Activated T-cell treated with anti-CD3 and anti-CD28 coated beads for 24 hours (primary cell): ENCODE measurements at regions not wholly inside any gene's neighbourhood (a gene's known extent, or its start where the extent isn't known, plus 50 kb on each side); places are given as distances from the start of the nearest gene placed in this dataset.

Experiments used
- DNase-seq: peaks from one replicate; pipeline ENCODE4 v3.0.0-alpha.2; 2020; ENCODE audit warnings: low read depth

- DNase-seq, result no peak
Observed at GRCh38 chr2:234596696-234597575, 100.1 kb upstream of the ARL4C start.

- no peak for DNase-seq
Observed at GRCh38 chr2:234595829-234596228, 98.9 kb upstream of the ARL4C start.

GRCh38 chr2:234594715-234595114 is 97.8 kb upstream of the ARL4C start:
- DNase-seq, result no peak

- no peak for DNase-seq
Observed at GRCh38 chr2:234593636-234594035, 96.8 kb upstream of the ARL4C start.

- DNase-seq, result no peak
Observed at GRCh38 chr2:234592541-234592940, 95.7 kb upstream of the ARL4C start.

- no peak for DNase-seq
Observed at GRCh38 chr2:234590076-234590475, 93.2 kb upstream of the ARL4C start.

GRCh38 chr2:234588054-234588430 is 91.2 kb upstream of the ARL4C start:
- DNase-seq, result no peak

GRCh38 chr2:234587341-234588053 is 90.6 kb upstream of the ARL4C start:
- no peak for DNase-seq

- no peak for DNase-seq
Observed at GRCh38 chr2:234583331-234583730, 86.5 kb upstream of the ARL4C start.

- DNase-seq, result no peak
Observed at GRCh38 chr2:234580686-234581085, 83.8 kb upstream of the ARL4C start.

GRCh38 chr2:234579231-234579962 is 82.5 kb upstream of the ARL4C start:
- no peak for DNase-seq

GRCh38 chr2:234578389-234578788 is 81.5 kb upstream of the ARL4C start:
- DNase-seq, result no peak

- DNase-seq, result no peak
Observed at GRCh38 chr2:234577191-234577590, 80.3 kb upstream of the ARL4C start.

GRCh38 chr2:234571620-234572407 is 74.9 kb upstream of the ARL4C start:
- no peak for DNase-seq

GRCh38 chr2:234570476-234570875 is 73.6 kb upstream of the ARL4C start:
- DNase-seq, result no peak

GRCh38 chr2:234569776-234570430 is 73.0 kb upstream of the ARL4C start:
- no peak for DNase-seq

- DNase-seq, result no peak
Observed at GRCh38 chr2:234566622-234567021, 69.7 kb upstream of the ARL4C start.

- no peak for DNase-seq
Observed at GRCh38 chr2:234565842-234566619, 69.2 kb upstream of the ARL4C start.

- DNase-seq, result no peak
Observed at GRCh38 chr2:234565201-234565600, 68.3 kb upstream of the ARL4C start.

- no peak for DNase-seq
Observed at GRCh38 chr2:234564699-234565098, 67.8 kb upstream of the ARL4C start.

GRCh38 chr2:234559609-234560008 is 62.7 kb upstream of the ARL4C start:
- no peak for DNase-seq
